Esophagus squamous epithelium (tissue), 5 donors: ENCODE measurements at regions not wholly inside any gene's neighbourhood (a gene's known extent, or its start where the extent isn't known, plus 50 kb on each side); places are given as distances from the start of the nearest gene placed in this dataset.

Experiments
- DNase-seq: peaks from one replicate; lab custom pipeline; 2025; lab: John Stamatoyannopoulos, UW
- H3K27ac ChIP-seq, 4 donors: fragments of 200-600 bp; sonication (generic); one replicate each; pipeline ENCODE4 v1.5.1; 2016 to 2019; ENCODE audit warnings: mild to moderate bottlenecking in 1 of 4
- H3K27me3 ChIP-seq, 4 donors: fragments of 200-600 bp; sonication (generic); 1 replicate in 3 of 4; 2 replicates in 1 of 4; pipeline versions ENCODE4 v1.5.1 to v1.6.0; 2017 to 2021; ENCODE audit warnings: antibody characterized with exemption in 1 of 4
- H3K36me3 ChIP-seq, 3 donors: fragments of 200-600 bp; sonication (generic); one replicate each; pipeline ENCODE4 v1.5.1; 2016 to 2019
- H3K4me1 ChIP-seq, 3 donors: fragments of 200-600 bp; sonication (generic); one replicate each; pipeline ENCODE4 v1.5.1; 2017 to 2019
- H3K4me3 ChIP-seq, 4 donors: fragments of 200-600 bp; sonication (generic); 1 replicate in 3 of 4; 2 replicates in 1 of 4; pipeline ENCODE4 v1.5.1; 2016 to 2019; ENCODE audit warnings: mild to moderate bottlenecking in 2 of 4, moderate library complexity in 1 of 4
- H3K9me3 ChIP-seq, 3 donors: fragments of 200-600 bp; sonication (generic); one replicate each; pipeline ENCODE4 v1.5.1; 2016 to 2019
- POLR2A ChIP-seq, 4 donors: fragments of 450-650 bp; IDR thresholded peaks; one replicate each; pipeline ENCODE4 v1.6.1; 2017; ENCODE audit warnings: antibody characterized with exemption in 4 of 4, mild to moderate bottlenecking in 4 of 4, moderate library complexity in 3 of 4
- WGBS, 2 donors: methylation state at CpG; one replicate each; pipeline ENCODE4 v1.1.5; 2018; 5-methylcytosine and 5-hydroxymethylcytosine counted together
- intact Hi-C: fragments of 100-400 bp; cut with DNase I; formaldehyde crosslinking; loops from one replicate; pipeline ENCODE4 v1.15.0; 2022
- TF ChIP-seq, protein P1 (sequence below), 6 experiments: fragments of 450-650 bp in 4 of 6; fragments of 200-600 bp in 2 of 6; sonication (generic) in 2 of 6; IDR thresholded peaks; one replicate each; pipeline ENCODE4 v1.5.1; 2016 to 2019; ENCODE audit warnings: antibody characterized with exemption in 6 of 6, mild to moderate bottlenecking in 4 of 6, moderate library complexity in 4 of 6
- donor health status: DM: yes; HTN: yes; CAD: no.

- no peaks in the 10 kb centered on the region for H3K27me3 ChIP-seq
- TF ChIP-seq, protein P1, sequence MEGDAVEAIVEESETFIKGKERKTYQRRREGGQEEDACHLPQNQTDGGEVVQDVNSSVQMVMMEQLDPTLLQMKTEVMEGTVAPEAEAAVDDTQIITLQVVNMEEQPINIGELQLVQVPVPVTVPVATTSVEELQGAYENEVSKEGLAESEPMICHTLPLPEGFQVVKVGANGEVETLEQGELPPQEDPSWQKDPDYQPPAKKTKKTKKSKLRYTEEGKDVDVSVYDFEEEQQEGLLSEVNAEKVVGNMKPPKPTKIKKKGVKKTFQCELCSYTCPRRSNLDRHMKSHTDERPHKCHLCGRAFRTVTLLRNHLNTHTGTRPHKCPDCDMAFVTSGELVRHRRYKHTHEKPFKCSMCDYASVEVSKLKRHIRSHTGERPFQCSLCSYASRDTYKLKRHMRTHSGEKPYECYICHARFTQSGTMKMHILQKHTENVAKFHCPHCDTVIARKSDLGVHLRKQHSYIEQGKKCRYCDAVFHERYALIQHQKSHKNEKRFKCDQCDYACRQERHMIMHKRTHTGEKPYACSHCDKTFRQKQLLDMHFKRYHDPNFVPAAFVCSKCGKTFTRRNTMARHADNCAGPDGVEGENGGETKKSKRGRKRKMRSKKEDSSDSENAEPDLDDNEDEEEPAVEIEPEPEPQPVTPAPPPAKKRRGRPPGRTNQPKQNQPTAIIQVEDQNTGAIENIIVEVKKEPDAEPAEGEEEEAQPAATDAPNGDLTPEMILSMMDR (IDR thresholded peaks at IDR 0.05), result no peak
- no peak for TF ChIP-seq POLR2A (IDR thresholded peaks at IDR 0.05)
- 58 to 96% methylated on average over 3 to 5 of the region's 6 CpGs for WGBS, 2 donors
- peaks cover 0 to 13% (median 8%) of the 10 kb centered on the region in 3 donors for H3K4me1 ChIP-seq
- H3K36me3 ChIP-seq, result no peaks in the 10 kb centered on the region
- H3K27ac ChIP-seq, result no peak overlapping the region
- no peak overlapping the region for H3K4me3 ChIP-seq
- intact Hi-C loops, result no loop called here
- DNase-seq, result no peak
- H3K9me3 ChIP-seq, result no peaks in the 10 kb centered on the region
Measured at GRCh38 chr15:66873856-66874255, 171.8 kb downstream of the SMAD6 start.

DNA sequence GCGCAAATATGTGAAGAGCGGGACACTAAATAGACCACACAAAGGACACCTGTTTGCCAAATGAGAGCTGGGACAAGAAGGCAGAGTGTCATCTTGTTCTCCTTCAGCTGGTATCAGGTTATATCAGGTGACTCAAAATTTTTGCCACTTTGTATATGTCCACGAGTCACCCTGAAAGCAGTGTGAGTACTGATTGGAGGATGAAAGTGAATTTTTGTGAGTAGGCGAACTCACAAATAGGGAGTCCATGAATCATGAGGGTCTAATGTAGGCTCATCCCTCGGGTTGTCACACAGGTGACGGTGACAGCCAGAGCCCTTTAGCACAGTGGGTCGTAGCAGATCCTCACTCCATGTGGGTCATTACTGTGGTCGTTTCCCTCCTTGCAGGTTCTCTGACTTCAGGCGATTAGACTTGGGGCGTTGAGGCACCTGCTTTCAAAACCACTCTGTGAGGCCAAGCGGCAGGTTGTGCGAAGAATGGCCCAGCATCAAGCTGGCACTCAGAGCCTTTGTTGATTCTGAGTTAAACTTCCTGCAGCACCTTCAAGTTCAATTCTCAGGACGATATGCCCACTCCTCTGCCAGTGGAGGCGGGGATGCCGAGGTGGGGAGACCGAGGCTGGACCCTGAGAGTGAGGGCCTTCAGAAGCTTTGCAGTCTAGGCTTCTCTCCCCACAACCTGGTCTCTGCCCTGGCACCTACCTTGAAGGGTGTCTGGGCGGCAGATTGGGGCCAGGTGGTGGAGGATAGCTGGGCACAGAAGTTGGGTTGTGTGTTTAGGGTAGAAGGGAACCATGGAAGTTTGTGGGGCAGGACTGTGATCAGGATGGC is 173.8 kb downstream of the SMAD6 start:
- no peak for TF ChIP-seq POLR2A (IDR thresholded peaks at IDR 0.05)
- TF ChIP-seq, protein P1 (IDR thresholded peaks at IDR 0.05), result no peak
- H3K4me3 ChIP-seq, result no peak overlapping the region
- H3K4me1 ChIP-seq, result peaks cover 0 to 13% (median 8%) of the 10 kb centered on the region in 3 donors
- no peak for DNase-seq
- intact Hi-C loops, result no loop called here
- no peak overlapping the region for H3K27ac ChIP-seq
- 79 to 83% methylated on average over 14 to 16 of the region's 17 CpGs for WGBS, 2 donors
- H3K9me3 ChIP-seq, result no peaks in the 10 kb centered on the region
- H3K36me3 ChIP-seq, result no peaks in the 10 kb centered on the region
- H3K27me3 ChIP-seq, result no peaks in the 10 kb centered on the region

- H3K9me3 ChIP-seq, result no peaks in the 10 kb centered on the region
- TF ChIP-seq, protein P1 (IDR thresholded peaks at IDR 0.05), result no peak
- no peak for TF ChIP-seq POLR2A (IDR thresholded peaks at IDR 0.05)
- no peak overlapping the region for H3K4me3 ChIP-seq
- H3K4me1 ChIP-seq, result peaks cover 0 to 13% (median 8%) of the 10 kb centered on the region in 3 donors
- WGBS, 2 donors, result 62 to 68% methylated on average over 5 of the region's 5 CpGs
- no peaks in the 10 kb centered on the region for H3K36me3 ChIP-seq
- H3K27ac ChIP-seq, result no peak overlapping the region
- intact Hi-C loops, result no loop called here
- DNase-seq, result no peak
- no peaks in the 10 kb centered on the region for H3K27me3 ChIP-seq
Measured at GRCh38 chr15:66876421-66876730, 174.3 kb downstream of the SMAD6 start.

DNA sequence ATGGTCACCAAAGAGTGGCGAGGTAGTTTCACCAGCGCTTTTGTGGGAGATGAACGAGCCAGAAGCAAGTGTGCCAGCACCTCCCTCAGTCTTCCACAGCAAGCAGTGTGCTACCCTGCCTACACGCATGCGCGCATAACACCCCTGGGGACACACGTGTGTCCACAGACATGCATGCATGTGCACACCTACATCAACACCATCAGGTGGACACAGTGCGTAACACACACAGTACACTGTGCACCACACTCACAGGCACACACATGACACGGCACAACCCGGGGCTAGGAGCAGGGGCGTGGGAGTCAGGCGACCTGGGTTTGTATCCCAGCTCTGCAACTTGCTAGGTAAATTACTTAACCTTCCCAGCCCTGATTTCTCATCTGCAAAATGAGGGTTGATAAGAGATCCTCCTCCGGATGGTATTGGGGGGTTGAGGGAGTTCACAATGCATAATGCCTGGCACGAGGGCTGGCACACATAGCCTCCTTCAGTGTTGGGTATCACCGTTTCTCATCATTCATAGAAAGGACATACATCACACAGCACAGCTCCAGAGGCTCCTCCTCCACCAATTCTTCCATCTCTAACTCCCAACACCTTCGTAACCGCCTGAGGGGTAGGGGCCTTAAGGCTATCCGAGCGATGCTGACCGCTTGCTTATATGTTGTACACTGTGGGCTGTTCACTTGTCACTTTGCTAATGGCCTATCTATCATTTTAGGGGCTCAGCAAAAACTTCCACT is 174.9 kb downstream of the SMAD6 start:
- no peak for TF ChIP-seq POLR2A (IDR thresholded peaks at IDR 0.05)
- TF ChIP-seq, protein P1 (IDR thresholded peaks at IDR 0.05), result no peak
- Histone ChIP-seq H3K27ac (peak overlapping the region in 1 of 4 donors; percentile 44), H3K4me3 (no peak overlapping the region), H3K9me3 (no peaks in the 10 kb centered on the region), H3K27me3 (no peaks in the 10 kb centered on the region), H3K4me1 (peaks cover 0 to 14% (median 10%) of the 10 kb centered on the region in 3 donors), H3K36me3 (no peaks in the 10 kb centered on the region)
- intact Hi-C loops, result no loop called here
- 80 to 86% methylated on average over 14 to 20 of the region's 20 CpGs for WGBS, 2 donors
- DNase-seq, result no peak
